Stimulated activated CD4-positive, alpha-beta T cell treated with anti-CD3 and anti-CD28 coated beads, Interleukin-4, amount 100 ng/mL, for 48 hours (primary cell): ENCODE measurements at regions not wholly inside any gene's neighbourhood (a gene's known extent, or its start where the extent isn't known, plus 50 kb on each side); places are given as distances from the start of the nearest gene placed in this dataset.
"Not testable (repeated sequence)": the region's sequence is repeated elsewhere in the genome, so short reads cannot be mapped to it uniquely, and the experiment has no call there.

Source experiments
- DNase-seq, 2 donors: peaks; one replicate each; pipeline ENCODE4 v3.0.0-alpha.2; 2020; ENCODE audit warnings: low read depth in 2 of 2

GRCh38 chr12:75643119-75643518, 131.7 kb upstream of the KRR1 start:
- not testable (repeated sequence) for DNase-seq

- no peak for DNase-seq
Observed at GRCh38 chr12:75642226-75642625, 130.8 kb upstream of the KRR1 start.

- peak in 1 of 2 donors; percentile 26 for DNase-seq
Observed at GRCh38 chr12:75641031-75641780, 129.8 kb upstream of the KRR1 start.

- DNase-seq: no peak
Observed at GRCh38 chr12:75638792-75639191, 127.4 kb upstream of the KRR1 start.

GRCh38 chr12:75636607-75637006, 125.2 kb upstream of the KRR1 start:
- no peak for DNase-seq

- peak in 1 of 2 donors; percentile 7 for DNase-seq
Observed at GRCh38 chr12:75635606-75636444, 124.4 kb upstream of the KRR1 start.

- no peak for DNase-seq
Observed at GRCh38 chr12:75634244-75635222, 123.1 kb upstream of the KRR1 start.

- no peak for DNase-seq
Observed at GRCh38 chr12:75633789-75634188, 122.4 kb upstream of the KRR1 start.

GRCh38 chr12:75632442-75632841, 121.0 kb upstream of the KRR1 start:
- no peak for DNase-seq

GRCh38 chr12:75631831-75632230, 120.4 kb upstream of the KRR1 start:
- no peak for DNase-seq

GRCh38 chr12:75630091-75630490, 118.7 kb upstream of the KRR1 start:
- no peak for DNase-seq

GRCh38 chr12:75628916-75629315, 117.5 kb upstream of the KRR1 start:
- DNase-seq: no peak

- no peak for DNase-seq
Observed at GRCh38 chr12:75628511-75628910, 117.1 kb upstream of the KRR1 start.

GRCh38 chr12:75623631-75624154, 112.3 kb upstream of the KRR1 start:
- DNase-seq: no peak

GRCh38 chr12:75622492-75622891, 111.1 kb upstream of the KRR1 start:
- DNase-seq: no peak

GRCh38 chr12:75614396-75614795, 103.0 kb upstream of the KRR1 start:
- not testable (repeated sequence) for DNase-seq

- DNase-seq: no peak
Observed at GRCh38 chr12:75613981-75614380, 102.6 kb upstream of the KRR1 start.

GRCh38 chr12:75611041-75611440, 99.6 kb upstream of the KRR1 start:
- no peak for DNase-seq

- DNase-seq: no peak
Observed at GRCh38 chr12:75606956-75607355, 95.5 kb upstream of the KRR1 start.

GRCh38 chr12:75606151-75606550, 94.7 kb upstream of the KRR1 start:
- no peak for DNase-seq

GRCh38 chr12:75603475-75603874, 92.1 kb upstream of the KRR1 start:
- DNase-seq: no peak

- DNase-seq: no peak
Observed at GRCh38 chr12:75602106-75602505, 90.7 kb upstream of the KRR1 start.
